IMR-90 (cell line): ENCODE measurements at regions not wholly inside any gene's neighbourhood (a gene's known extent, or its start where the extent isn't known, plus 50 kb on each side); places are given as distances from the start of the nearest gene placed in this dataset.

Experiments
- BHLHE40 ChIP-seq: fragments of 150-350 bp; IDR thresholded peaks from 2 replicates; pipeline ENCODE4 v1.6.1; 2016; ENCODE audit warnings: mild to moderate bottlenecking, low read depth, low read length
- CEBPB ChIP-seq: IDR thresholded peaks from 2 replicates; pipeline ENCODE4 v1.6.1; 2012; ENCODE audit warnings: low read depth, low read length, improper control_type of control experiment
- CHD1 ChIP-seq: IDR thresholded peaks from 2 replicates; pipeline ENCODE4 v1.6.1; 2012; ENCODE audit warnings: low read depth, low read length, improper control_type of control experiment
- MAFK ChIP-seq: IDR thresholded peaks from 2 replicates; pipeline ENCODE4 v1.6.1; 2012; ENCODE audit warnings: low read depth, low read length, improper control_type of control experiment
- MAZ ChIP-seq: IDR thresholded peaks from 2 replicates; pipeline ENCODE4 v1.6.1; 2012; ENCODE audit warnings: low read depth, mild to moderate bottlenecking, low read length, improper control_type of control experiment, moderate library complexity, borderline replicate concordance
- POLR2A ChIP-seq: IDR thresholded peaks from 2 replicates; pipeline ENCODE4 v1.6.1; 2012; ENCODE audit warnings: mild to moderate bottlenecking, low read depth, low read length
- RAD21 ChIP-seq: IDR thresholded peaks from 2 replicates; pipeline ENCODE4 v1.6.1; 2012; ENCODE audit warnings: low read length, improper control_type of control experiment
- RCOR1 ChIP-seq: IDR thresholded peaks from 2 replicates; pipeline ENCODE4 v1.6.1; 2012; ENCODE audit warnings: mild to moderate bottlenecking, low read length, improper control_type of control experiment; ENCODE audit not compliant: insufficient replicate concordance
- USF2 ChIP-seq: fragments of 150-350 bp; IDR thresholded peaks from 2 replicates; pipeline ENCODE4 v1.6.1; 2017; ENCODE audit warnings: mild to moderate bottlenecking, antibody characterized with exemption, low read length, low read depth
- TF ChIP-seq, protein P1 (sequence below): conservative IDR thresholded peaks from 2 replicates; pipeline ENCODE4 v1.5.1; 2012; ENCODE audit warnings: mild to moderate bottlenecking, low read depth, low read length, improper control_type of control experiment

DNA sequence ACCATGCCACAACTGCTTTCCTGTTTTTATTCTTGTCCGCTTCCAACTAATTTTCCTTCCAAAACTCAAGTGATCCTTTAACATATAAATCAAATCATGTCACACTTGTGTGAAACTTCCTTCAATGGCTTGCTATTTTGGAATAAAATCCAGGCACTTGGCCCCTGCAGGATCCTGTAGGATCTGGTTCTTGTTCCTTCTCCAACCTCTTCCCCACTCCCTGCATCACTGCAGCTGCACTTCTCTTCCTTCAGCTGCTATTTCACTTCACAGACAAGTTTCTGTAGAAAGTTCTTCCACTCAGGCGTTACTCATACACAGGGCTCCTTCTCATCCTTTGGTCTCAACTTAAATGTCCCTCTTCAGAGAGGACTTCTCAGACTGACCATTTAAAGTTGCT is 239.7 kb upstream of the BTG1 start:
- TF ChIP-seq RCOR1 (no peak), POLR2A (no peak), USF2 (no peak), CEBPB (no peak), RAD21 (no peak), BHLHE40 (no peak), CHD1 (no peak), MAFK (no peak), MAZ (no peak)
- TF ChIP-seq, protein P1, sequence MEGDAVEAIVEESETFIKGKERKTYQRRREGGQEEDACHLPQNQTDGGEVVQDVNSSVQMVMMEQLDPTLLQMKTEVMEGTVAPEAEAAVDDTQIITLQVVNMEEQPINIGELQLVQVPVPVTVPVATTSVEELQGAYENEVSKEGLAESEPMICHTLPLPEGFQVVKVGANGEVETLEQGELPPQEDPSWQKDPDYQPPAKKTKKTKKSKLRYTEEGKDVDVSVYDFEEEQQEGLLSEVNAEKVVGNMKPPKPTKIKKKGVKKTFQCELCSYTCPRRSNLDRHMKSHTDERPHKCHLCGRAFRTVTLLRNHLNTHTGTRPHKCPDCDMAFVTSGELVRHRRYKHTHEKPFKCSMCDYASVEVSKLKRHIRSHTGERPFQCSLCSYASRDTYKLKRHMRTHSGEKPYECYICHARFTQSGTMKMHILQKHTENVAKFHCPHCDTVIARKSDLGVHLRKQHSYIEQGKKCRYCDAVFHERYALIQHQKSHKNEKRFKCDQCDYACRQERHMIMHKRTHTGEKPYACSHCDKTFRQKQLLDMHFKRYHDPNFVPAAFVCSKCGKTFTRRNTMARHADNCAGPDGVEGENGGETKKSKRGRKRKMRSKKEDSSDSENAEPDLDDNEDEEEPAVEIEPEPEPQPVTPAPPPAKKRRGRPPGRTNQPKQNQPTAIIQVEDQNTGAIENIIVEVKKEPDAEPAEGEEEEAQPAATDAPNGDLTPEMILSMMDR: no peak
